SH-SY5Y (cell line): ENCODE measurements at regions not wholly inside any gene's neighbourhood (a gene's known extent, or its start where the extent isn't known, plus 50 kb on each side); places are given as distances from the start of the nearest gene placed in this dataset.

Experiments used
- GATA2 ChIP-seq: IDR thresholded peaks from 2 replicates; pipeline ENCODE4 v1.6.1; 2011; ENCODE audit warnings: mild to moderate bottlenecking, low read depth, low read length
- GATA3 ChIP-seq: IDR thresholded peaks from 2 replicates; pipeline ENCODE4 v1.6.1; 2011; ENCODE audit warnings: low read depth, mild to moderate bottlenecking, low read length, moderate library complexity

DNA sequence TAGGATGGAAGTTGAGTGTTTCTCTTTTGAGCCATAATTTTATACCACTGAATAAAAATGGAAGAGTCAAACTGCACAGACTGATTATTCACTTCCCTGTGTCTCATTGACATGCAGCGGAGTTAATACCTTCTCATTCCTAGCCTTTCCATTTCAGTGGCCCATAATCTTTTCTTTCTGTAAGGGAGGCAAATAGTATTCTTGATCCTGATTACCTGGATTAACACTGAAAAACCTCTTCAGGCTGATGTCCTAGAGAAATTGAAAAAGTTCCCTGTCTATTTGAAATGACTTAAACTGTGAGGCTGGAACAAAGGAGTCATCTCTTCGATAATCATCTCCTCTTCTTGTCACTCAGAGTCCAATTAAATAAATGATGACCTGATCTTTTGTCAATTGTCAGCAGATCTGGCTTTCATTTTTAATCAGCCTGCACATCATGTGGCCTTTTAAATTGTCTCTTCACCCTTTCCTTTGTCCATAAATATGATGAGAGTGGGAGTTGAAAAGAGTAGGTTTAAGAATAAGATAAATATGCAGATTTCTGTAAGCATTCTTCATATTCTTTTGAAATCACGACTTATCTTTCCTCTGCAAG, 713.0 kb downstream of the EPM2A start:
- TF ChIP-seq GATA3 (no peak), GATA2 (no peak)
